NCI-H524 (cell line): ENCODE measurements at regions not wholly inside any gene's neighbourhood (a gene's known extent, or its start where the extent isn't known, plus 50 kb on each side); places are given as distances from the start of the nearest gene placed in this dataset.

Experiments
- DNase-seq, 2 experiments: peaks; one replicate each; lab custom pipeline; 2025; lab: John Stamatoyannopoulos, UW

DNA sequence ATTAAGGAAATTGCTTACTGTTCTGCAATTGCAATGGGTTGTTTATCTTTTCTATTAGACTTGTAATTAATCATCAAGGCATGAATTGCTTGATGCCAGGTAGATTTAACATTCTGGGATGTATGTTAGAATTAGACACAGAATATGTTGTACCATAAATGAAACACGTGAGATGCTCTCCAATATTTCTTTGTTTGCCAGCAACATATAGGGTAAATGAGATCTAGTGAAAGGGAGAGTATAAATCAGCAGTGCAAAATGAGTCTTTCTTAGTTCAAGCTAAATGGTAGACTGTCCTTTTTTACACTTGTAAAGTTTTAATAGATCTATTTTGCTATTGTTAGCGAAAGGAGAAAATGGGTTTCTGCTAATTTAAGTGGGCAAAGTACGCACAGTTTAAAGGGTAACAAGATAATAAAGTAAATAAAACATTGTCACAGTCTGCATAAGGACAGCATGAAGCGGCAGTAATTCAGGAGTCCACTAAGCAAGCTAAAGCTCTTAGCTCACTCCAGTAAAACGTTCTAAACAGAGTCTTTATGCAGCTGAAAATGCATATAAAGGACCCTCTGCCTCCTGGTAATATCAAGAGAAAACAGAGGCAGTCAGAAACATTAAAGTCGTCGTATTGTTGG, 1137.1 kb downstream of the OLFM4 start:
- DNase-seq = no peak

DNA sequence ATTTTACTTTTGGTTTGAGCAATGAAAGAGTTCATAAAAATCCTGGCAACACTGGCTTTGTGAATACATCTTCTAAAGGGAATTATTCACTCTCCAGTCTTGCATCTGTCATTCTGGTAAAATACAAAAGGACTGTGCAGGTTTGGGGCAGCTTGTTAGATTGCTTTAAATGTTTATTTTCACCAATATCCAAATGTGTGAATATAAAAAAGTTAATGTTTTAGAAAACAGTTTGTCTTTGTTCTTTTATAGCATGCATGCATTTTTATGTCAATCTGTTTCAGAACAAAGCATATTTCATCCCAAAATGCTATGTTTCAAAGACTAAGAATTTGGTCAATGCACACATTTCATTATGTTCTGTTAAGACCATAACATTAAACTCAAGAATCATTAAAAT, 1145.4 kb downstream of the OLFM4 start:
- no peak for DNase-seq

DNA sequence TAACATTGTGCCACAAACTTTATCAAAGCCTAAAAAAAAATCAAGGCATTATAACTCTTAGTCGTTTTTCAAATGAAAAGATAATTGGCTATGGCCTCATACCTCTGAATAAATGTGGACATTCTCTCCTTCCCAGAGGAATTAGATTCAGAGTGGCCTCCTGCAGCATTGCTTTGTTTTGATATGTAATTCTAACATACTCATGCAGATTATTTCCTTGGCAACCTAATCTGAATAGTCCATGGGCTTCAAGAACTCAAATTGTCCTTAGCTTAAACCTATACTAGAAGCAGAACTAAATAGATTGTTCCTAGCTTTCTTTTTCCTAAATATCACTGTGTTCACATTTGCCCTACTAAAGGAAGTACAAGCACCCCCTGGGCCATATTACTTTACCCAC, 1146.9 kb downstream of the OLFM4 start:
- no peak for DNase-seq

GRCh38 chr13:54177466-54177865, 1148.9 kb downstream of the OLFM4 start:
- no peak for DNase-seq

DNA sequence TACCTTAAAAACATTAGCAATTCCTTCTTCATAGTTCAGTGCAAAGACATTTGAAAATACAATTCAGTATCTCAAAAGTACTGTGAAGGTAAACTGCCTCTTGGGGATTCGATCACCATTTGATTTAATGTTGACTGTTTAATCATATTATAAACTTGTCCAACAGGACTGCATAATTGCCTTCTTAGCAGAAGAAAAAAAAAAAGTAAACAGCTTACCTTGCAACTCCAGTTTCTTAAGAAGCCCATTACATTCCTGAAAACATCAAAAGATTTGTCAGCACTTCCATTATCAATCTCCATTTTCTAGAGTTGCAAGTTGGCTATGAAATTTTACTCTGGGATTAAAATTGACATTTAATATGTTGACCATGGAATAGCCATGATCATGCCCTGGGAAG, 1154.6 kb downstream of the OLFM4 start:
- no peak for DNase-seq

- no peak for DNase-seq
Observed at GRCh38 chr13:54183728-54184127, 1155.1 kb downstream of the OLFM4 start.

DNA sequence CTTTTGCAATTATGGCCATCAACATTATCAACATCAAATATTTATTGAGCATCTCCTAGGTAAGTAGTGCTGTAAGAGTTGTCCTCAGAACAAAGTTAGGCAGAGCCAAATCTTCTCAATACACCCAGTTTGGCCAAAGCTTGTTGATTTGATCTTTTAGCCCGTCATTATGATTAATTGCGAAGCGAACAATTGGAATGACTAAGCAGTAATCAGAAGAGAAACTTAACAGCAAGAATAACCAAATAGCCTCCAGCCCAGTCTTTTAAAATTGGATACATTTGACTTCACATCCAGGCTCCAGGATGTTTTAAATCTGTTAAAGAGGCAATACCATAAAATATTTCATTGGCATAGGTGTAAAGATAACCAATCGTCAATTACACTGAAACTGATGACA, 1156.0 kb downstream of the OLFM4 start:
- DNase-seq = no peak

- peak; percentile 25 to 54 for DNase-seq
Observed at GRCh38 chr13:54185101-54185500, 1156.5 kb downstream of the OLFM4 start.

- peak; percentile 17 to 74 for DNase-seq
Observed at GRCh38 chr13:54185785-54186184, 1157.2 kb downstream of the OLFM4 start.

DNA sequence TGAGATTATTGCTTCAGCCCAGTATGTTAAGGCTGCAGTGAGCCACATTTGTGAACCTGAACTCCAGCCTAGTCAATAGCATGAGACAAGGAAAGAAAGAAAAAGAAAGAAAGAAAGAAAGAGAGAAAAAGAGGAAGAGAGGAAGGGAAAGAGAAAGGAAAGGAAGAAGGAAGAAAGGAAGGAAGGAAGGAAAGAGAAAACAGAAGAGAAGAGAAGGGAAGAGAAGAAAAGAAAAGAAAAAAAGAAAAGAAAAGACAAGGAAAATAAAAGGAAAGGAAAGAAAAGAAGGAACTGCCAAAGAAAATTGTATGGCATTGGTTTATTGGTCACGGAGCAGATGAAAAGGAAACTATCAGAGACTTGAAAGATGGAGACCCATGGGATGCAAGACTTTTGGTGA, 1158.8 kb downstream of the OLFM4 start:
- DNase-seq = no peak

DNA sequence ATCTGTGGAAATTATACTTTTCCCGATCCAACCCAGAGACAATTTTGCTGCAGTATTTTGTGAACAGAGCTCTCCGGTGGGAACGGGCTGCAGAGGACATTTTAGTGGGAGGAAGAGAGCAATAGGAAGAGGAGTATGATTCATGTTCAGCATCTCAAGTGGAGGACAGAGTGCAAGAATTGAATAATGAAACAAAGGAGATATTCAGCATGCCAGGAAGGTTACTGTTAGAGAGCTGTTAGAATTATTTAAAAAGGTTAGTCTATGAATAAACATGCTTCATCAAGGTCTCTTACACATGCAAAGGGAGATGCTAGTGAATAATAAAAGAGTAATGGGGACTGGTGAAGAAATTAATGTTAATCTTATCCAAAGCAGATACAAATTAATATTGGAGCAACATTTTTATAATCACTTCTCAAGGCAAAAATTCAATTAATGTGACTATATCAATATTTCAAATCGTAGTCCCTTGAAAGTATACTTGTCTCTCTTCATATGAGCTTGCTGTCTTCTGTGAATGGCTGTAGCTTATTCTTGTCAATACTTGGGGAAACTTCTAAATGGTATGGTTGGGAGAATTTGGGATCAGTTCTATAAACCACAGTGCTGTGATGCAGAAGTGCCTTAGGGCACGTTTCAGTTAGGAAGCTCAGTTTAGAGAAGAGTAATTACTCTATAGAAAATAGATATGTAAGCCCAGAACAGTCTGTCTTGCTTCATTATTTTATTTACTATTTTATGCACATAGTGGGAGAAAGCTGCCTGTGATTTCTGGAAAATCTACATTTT, 1165.8 kb downstream of the OLFM4 start:
- DNase-seq = no peak

- no peak for DNase-seq
Observed at GRCh38 chr13:54196684-54197083, 1168.1 kb downstream of the OLFM4 start.

DNA sequence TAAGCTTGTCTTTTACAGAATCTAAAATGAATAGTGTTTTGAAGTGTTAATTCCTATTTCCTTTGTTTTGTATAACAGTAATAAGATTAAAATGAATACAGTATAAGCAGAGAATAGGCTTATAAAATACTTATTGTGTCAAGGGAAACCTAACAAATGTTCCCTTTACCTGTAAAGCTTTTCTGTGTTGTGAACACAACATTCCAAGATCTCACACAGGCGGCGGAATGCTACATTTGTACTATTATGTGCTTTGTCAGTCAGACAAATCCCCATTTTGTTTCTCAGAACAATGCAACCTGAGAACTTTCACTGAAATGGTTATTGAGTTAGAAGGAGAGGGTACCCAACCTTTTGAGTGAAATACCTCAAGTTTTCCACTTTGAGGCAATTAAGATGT, 1170.3 kb downstream of the OLFM4 start:
- DNase-seq = no peak

DNA sequence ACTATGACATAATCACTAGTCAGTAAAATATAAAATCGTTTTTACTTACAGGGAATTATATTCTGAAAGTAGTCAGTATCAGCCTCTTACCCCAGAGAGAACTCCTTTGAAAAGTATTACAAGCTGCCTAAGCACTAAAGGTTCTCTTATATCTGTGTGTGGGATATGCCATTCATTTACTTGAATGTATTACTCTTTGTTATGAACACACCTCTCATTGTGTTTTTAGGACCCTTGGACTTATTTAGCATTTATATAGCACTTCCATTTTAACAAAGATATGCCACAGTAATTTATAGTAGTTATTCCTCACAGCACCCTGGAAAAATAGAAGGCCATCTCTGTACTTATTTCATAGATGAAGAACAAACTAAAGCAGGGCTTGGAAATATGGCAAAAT, 1178.0 kb downstream of the OLFM4 start:
- DNase-seq = no peak

DNA sequence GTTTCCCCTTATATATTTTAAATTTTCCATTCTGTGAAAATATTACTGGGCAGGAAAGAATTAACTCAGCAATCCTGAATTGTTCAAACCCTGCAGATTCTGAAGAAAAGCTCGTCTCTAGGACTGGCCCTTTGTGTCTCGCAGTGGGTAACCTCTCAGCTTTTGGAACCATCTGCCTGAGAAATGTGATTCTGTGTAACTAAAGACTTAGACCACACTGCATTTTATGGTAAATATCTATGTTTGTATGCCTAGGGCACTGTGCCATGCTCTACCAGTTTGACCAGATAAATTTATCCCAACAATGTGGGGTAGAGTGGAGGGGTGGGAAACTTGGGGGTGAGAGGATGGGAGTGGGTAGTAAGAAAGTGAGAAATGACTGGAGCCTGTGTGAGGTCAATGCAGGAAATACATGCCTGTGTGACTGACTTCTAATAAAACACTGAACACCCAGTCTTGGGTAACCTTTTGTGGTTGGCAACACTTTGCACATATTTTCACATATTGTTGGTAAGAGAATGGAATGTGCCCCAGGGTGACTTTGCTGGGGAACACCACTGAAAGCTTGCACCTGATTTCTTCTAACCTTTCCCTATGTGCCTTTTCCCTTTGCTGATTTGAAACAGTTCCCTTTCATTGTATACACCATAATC, 1181.9 kb downstream of the OLFM4 start:
- no peak for DNase-seq

DNA sequence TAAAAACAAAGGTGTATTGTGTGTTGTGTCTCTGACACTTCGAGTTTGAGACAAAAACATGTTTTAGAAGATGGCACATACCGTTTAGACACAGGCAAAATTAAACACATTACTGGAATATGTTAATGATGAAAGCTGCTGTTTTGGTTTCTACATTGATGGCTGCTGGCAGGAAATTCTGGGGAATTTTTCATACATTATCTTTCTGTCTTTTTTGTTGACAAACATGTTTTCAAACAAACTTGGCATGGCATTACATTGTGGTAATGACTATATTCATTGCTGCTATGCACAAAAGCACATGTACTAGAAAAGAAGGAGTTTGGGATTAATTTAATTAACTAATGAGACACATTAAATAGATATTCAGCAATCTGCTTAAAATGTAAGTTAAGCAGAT, 1187.6 kb downstream of the OLFM4 start:
- DNase-seq = no peak

- no peak for DNase-seq
Observed at GRCh38 chr13:54226876-54227275, 1198.3 kb downstream of the OLFM4 start.

DNA sequence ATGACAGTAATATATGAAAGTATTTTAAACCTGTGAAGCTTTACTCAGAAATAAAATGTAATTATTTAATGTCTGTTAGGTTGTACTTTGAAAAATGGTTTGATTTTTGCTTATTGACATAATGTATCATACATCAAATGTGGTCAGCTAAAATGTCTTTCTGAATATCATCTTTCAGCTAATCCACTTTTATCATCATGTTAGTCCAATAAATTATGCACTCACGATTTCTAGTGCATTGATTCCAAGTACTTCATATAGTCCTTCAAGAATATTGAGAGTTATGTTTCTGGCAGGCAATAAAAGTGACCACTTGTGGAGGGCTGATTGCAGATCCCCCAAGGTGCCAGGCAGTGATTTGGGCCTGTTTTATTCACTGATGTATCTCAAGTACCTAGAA, 1204.1 kb downstream of the OLFM4 start:
- peak in 1 of 2 experiments; percentile 47 for DNase-seq

DNA sequence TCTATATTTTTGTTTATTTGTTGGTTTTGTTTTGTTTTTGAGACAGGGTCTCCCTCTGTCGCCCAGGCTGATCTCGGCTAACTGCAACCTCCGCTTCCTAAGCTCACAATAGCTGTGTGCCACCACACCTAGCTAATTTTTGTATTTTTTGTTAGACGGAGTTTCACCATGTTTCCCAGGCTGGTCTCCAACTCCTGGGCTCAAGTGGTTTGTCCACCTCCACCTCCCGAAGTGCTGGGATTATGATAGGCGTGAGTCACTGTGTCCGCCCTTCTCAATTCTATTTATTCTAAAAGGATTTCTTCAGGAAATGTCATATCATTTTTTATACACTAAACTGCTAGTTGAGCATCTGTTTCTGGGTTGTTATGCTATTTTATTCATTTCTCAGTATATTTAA, 1206.0 kb downstream of the OLFM4 start:
- no peak for DNase-seq

DNA sequence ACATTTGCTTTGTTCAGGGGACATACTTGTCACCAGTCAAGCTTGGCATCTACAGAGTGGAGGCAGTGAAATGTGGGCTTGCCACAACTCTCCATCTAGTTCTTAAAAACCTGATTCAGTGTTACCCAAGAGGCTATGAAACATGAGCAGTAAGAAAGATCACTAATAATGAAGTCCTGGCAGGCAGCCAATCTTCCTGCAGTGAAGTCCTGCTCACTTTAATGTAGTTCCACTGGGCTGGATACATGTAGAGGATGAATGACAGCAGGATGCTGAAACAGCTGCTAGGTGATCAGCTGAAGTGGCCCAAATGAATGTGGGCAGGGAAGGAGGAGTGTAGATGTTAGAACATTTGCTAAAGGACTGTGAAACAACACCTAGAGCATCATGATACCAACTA, 1213.1 kb downstream of the OLFM4 start:
- DNase-seq = peak; percentile 94 to 98

DNA sequence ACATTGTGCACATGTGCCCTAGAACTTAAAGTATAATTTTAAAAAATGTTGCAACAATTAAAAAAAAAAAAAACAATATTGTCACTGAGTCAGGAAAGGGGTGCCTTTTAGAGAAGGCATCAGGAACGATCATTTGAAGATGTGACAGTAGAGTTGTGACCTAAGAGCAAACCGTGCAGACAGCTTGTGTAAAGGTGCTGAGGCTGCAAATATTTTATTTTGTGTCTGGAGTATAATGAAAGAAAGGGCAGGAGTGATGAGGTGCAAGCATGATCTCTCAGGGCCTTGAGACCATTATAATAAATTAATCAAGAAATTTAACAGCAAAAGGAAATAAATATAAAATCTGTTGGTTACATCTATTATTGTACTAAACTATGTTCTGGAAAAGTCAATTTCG, 1219.7 kb downstream of the OLFM4 start:
- no peak for DNase-seq

GRCh38 chr13:54261856-54262255, 1233.2 kb downstream of the OLFM4 start:
- DNase-seq = no peak

DNA sequence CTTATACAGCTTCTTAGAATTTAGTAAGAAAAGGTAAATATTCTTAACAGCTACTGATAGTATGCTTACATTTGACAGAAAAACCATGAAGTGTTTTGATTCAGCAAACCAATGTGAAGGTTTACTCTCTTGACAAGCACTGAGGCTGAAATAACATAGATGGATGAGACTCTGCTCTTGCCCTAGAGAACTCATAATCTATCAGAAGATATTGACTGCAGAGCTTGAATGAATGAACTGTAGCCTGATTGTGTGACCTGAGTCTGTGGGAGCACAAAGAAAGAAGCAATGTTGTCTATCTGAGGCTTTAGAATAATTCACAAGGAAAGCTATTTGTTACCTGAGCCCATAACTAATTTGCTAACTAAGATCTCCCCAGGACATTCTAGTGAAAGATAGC, 1235.3 kb downstream of the OLFM4 start:
- DNase-seq = no peak
